ENCODE measurements at regions not wholly inside any gene's neighbourhood (a gene's known extent, or its start where the extent isn't known, plus 50 kb on each side); places are given as distances from the start of the nearest gene placed in this dataset.

GRCh38 chr5:72651779-72652178 lies 144.6 kb upstream of the ZNF366 start:
- Histone ChIP-seq H3K56ac (replicated peaks; ENCODE audit: insufficient read length, low read depth, low read length) (no peak overlapping the region), H2BK120ac (replicated peaks; ENCODE audit: low read depth, low read length) (no peak overlapping the region), H2BK20ac (ENCODE audit: low read length) (no peak overlapping the region), H2BK15ac (ENCODE audit: low read length) (no peak overlapping the region), H3K79me2 (ENCODE audit: control insufficient read depth in 1 of 2, insufficient read depth in 2 of 2, low read length in 2 of 2) (no peaks in the 10 kb centered on the region), H3K36me3 (ENCODE audit: control insufficient read depth in 2 of 4, insufficient read depth in 4 of 4, low read length in 3 of 4) (no peaks in the 10 kb centered on the region), H4K5ac (ENCODE audit: insufficient read length, low read depth, low read length) (no peak overlapping the region), H3K4me1 (replicated peaks in 1 of 4; ENCODE audit: control insufficient read depth in 3 of 4, insufficient read depth in 4 of 4, low read length in 3 of 4) (peaks cover 0 to 2% (median 1%) of the 10 kb centered on the region in 4 experiments; a peak in 3 of 7 replicates), H2AK5ac (ENCODE audit: low read depth, low read length) (no peak overlapping the region), H2BK12ac (ENCODE audit: low read depth, low read length) (no peak overlapping the region), H2BK5ac (ENCODE audit: low read depth, low read length) (no peak overlapping the region), H4K91ac (replicated peaks; ENCODE audit: insufficient read length, low read length) (no peak overlapping the region), H3K4me3 (ENCODE audit: extremely low read depth in 1 of 4, insufficient read depth in 2 of 4, low read depth in 3 of 4, low read length in 4 of 4) (no peak overlapping the region), H4K20me1 (replicated peaks in 1 of 2; ENCODE audit: control insufficient read depth in 1 of 2, insufficient read depth in 2 of 2, low read length in 2 of 2) (no peaks in the 10 kb centered on the region), H3K4me2 (ENCODE audit: insufficient read depth in 1 of 2, low read depth in 2 of 2, low read length in 2 of 2) (no peak overlapping the region), H3K14ac (ENCODE audit: insufficient read length) (no peak overlapping the region), H3K27ac (ENCODE audit: low read depth, low read length) (no peak overlapping the region), H3K27me3 (replicated peaks in 1 of 4; ENCODE audit: control insufficient read depth in 3 of 4, extremely low read depth in 1 of 4, insufficient read depth in 3 of 4, low read length in 3 of 4) (no peaks in the 10 kb centered on the region; a peak in 1 of 7 replicates), H3K23ac (ENCODE audit: insufficient read length) (no peak overlapping the region), H2AFZ (ENCODE audit: low read length) (no peak overlapping the region), H3K23me2 (ENCODE audit: low read depth, low read length) (no peaks in the 10 kb centered on the region), H3K4ac (replicated peaks; ENCODE audit: insufficient read length, low read depth, low read length) (no peak overlapping the region), H4K8ac (ENCODE audit: extremely low read depth, insufficient read depth, low read length) (no peak overlapping the region), H3K9me3 (ENCODE audit: insufficient read depth in 2 of 2, low read depth in 1 of 2, low read length in 1 of 2) (no peaks in the 10 kb centered on the region), H3K18ac (ENCODE audit: extremely low read depth, low read length) (no peak overlapping the region), H3K9ac (replicated peaks in 1 of 4; ENCODE audit: extremely low read depth in 1 of 4, low read depth in 3 of 4, low read length in 3 of 4) (no peak overlapping the region), H3K79me1 (ENCODE audit: low read depth, low read length) (no peaks in the 10 kb centered on the region)
- ChIA-PET CTCF (ENCODE audit: partially characterized antibody) (interaction anchor here (1.8 kb wide), 1 partner anchor 12 kb away, joined by 6 read pairs; no protein-coding TSS in a partner anchor), POLR2A (ENCODE audit: partially characterized antibody) (no interaction called here)
- FAIRE-seq, result no peak
- no peak for DNase-seq (ENCODE audit: low read depth in 1 of 2, low spot score in 2 of 2)
- TF ChIP-seq MAFK (IDR thresholded peaks at IDR 0.05; ENCODE audit: low read depth, low read length) (no peak), CBX8 (IDR thresholded peaks at IDR 0.05; ENCODE audit: borderline replicate concordance, low read depth, low read length) (no peak), EP300 (IDR thresholded peaks at IDR 0.05; ENCODE audit: borderline replicate concordance in 1 of 2, low read depth in 2 of 2, low read length in 2 of 2) (no peak), E2F6 (IDR thresholded peaks at IDR 0.05) (no peak), BACH1 (IDR thresholded peaks at IDR 0.05; ENCODE audit: low read length) (no peak), JUN (IDR thresholded peaks at IDR 0.05; ENCODE audit: low read depth, low read length) (no peak), RBBP5 (IDR thresholded peaks at IDR 0.05; ENCODE audit: borderline replicate concordance, low read depth, low read length) (no peak), BCL11A (IDR thresholded peaks at IDR 0.05; ENCODE audit: low read depth in 2 of 2, low read length in 2 of 2) (no peak), SP2 (IDR thresholded peaks at IDR 0.05; ENCODE audit: low read length) (no peak), RAD21 (IDR thresholded peaks at IDR 0.05 in 1 of 2, conservative IDR thresholded peaks at IDR 0.05 in 1 of 2; ENCODE audit: low read depth in 2 of 2, low read length in 2 of 2) (no peak), HDAC2 (IDR thresholded peaks at IDR 0.05; ENCODE audit: borderline replicate concordance in 1 of 2, low read depth in 2 of 2, low read length in 2 of 2) (no peak), CEBPB (IDR thresholded peaks at IDR 0.05; ENCODE audit: low read depth, low read length) (no peak), ATF2 (IDR thresholded peaks at IDR 0.05; ENCODE audit: low read length) (no peak)

Measured in H1 (cell line).